Cerebellar cortex (tissue), 1 donor: ENCODE measurements at regions not wholly inside any gene's neighbourhood (a gene's known extent, or its start where the extent isn't known, plus 50 kb on each side); places are given as distances from the start of the nearest gene placed in this dataset.
"Not testable (repeated sequence)": the region's sequence is repeated elsewhere in the genome, so short reads cannot be mapped to it uniquely, and the experiment has no call there.

ENCODE experiments used
- DNase-seq: peaks from one replicate; pipeline ENCODE4 v3.0.0-alpha.2; 2015; ENCODE audit warnings: low spot score

GRCh38 chr4:120636120-120636630 lies 286.4 kb downstream of the PRDM5 start:
- DNase-seq: no peak

GRCh38 chr4:120633810-120634209 lies 288.7 kb downstream of the PRDM5 start:
- no peak for DNase-seq

GRCh38 chr4:120630427-120630826 lies 292.1 kb downstream of the PRDM5 start:
- DNase-seq: no peak

- DNase-seq: no peak
These were observed 292.9 kb downstream of the PRDM5 start for GRCh38 chr4:120629546-120630108.

GRCh38 chr4:120622601-120623000 lies 299.9 kb downstream of the PRDM5 start:
- no peak for DNase-seq

- no peak for DNase-seq
These were observed 305.4 kb downstream of the PRDM5 start for GRCh38 chr4:120617171-120617570.

GRCh38 chr4:120616041-120616440 lies 306.5 kb downstream of the PRDM5 start:
- DNase-seq: no peak

GRCh38 chr4:120613778-120614177 lies 308.7 kb downstream of the PRDM5 start:
- no peak for DNase-seq

- DNase-seq: no peak
These were observed 311.4 kb downstream of the PRDM5 start for GRCh38 chr4:120611092-120611491.

GRCh38 chr4:120591038-120591437 lies 331.5 kb downstream of the PRDM5 start:
- no peak for DNase-seq

- DNase-seq: no peak
These were observed 332.7 kb downstream of the PRDM5 start for GRCh38 chr4:120589787-120590186.

- DNase-seq: no peak
These were observed 353.8 kb downstream of the PRDM5 start for GRCh38 chr4:120568731-120569130.

- DNase-seq: no peak
These were observed 360.9 kb downstream of the PRDM5 start for GRCh38 chr4:120561648-120562047.

- DNase-seq: no peak
These were observed 365.2 kb downstream of the PRDM5 start for GRCh38 chr4:120557372-120557771.

GRCh38 chr4:120555058-120555457 lies 367.5 kb downstream of the PRDM5 start:
- no peak for DNase-seq

GRCh38 chr4:120554086-120554485 lies 368.4 kb downstream of the PRDM5 start:
- DNase-seq: no peak

GRCh38 chr4:120550624-120551220 lies 371.8 kb downstream of the PRDM5 start:
- not testable (repeated sequence) for DNase-seq

GRCh38 chr4:120549011-120549570 lies 373.4 kb downstream of the PRDM5 start:
- DNase-seq: no peak

- DNase-seq: no peak
These were observed 377.1 kb downstream of the PRDM5 start for GRCh38 chr4:120545391-120545790.

- DNase-seq: no peak
These were observed 377.7 kb downstream of the PRDM5 start for GRCh38 chr4:120544838-120545237.

- no peak for DNase-seq
These were observed 381.9 kb downstream of the PRDM5 start for GRCh38 chr4:120540625-120541024.

- no peak for DNase-seq
These were observed 385.6 kb downstream of the PRDM5 start for GRCh38 chr4:120536884-120537283.

- DNase-seq: no peak
These were observed 394.1 kb downstream of the PRDM5 start for GRCh38 chr4:120528428-120528827.

- no peak for DNase-seq
These were observed 396.5 kb downstream of the PRDM5 start for GRCh38 chr4:120526033-120526432.
